Islet of Langerhans (tissue), 1 donor: ENCODE measurements at regions not wholly inside any gene's neighbourhood (a gene's known extent, or its start where the extent isn't known, plus 50 kb on each side); places are given as distances from the start of the nearest gene placed in this dataset.

ENCODE experiments used
- FAIRE-seq: peaks from one replicate; lab custom pipeline; 2011; peaks lifted over from hg19 to GRCh38; lab: Jason Lieb, UNC

GRCh38 chr7:113456533-113456932 lies 338.2 kb upstream of the SMIM30 start:
- no peak for FAIRE-seq

- FAIRE-seq = no peak
These were observed 336.3 kb upstream of the SMIM30 start for GRCh38 chr7:113454597-113455169.

- FAIRE-seq = no peak
These were observed 333.9 kb upstream of the SMIM30 start for GRCh38 chr7:113452245-113452644.

- FAIRE-seq = no peak
These were observed 328.4 kb upstream of the SMIM30 start for GRCh38 chr7:113446791-113447190.

GRCh38 chr7:113446391-113446790 lies 328.0 kb upstream of the SMIM30 start:
- FAIRE-seq = no peak

- FAIRE-seq = no peak
These were observed 325.9 kb upstream of the SMIM30 start for GRCh38 chr7:113444261-113444660.

GRCh38 chr7:113440173-113440572 lies 321.8 kb upstream of the SMIM30 start:
- no peak for FAIRE-seq

GRCh38 chr7:113431406-113431805 lies 313.1 kb upstream of the SMIM30 start:
- no peak for FAIRE-seq

- FAIRE-seq = no peak
These were observed 305.9 kb upstream of the SMIM30 start for GRCh38 chr7:113424185-113424817.

GRCh38 chr7:113421696-113422330 lies 303.5 kb upstream of the SMIM30 start:
- FAIRE-seq = peak; percentile 79

GRCh38 chr7:113414401-113415035 lies 296.2 kb upstream of the SMIM30 start:
- no peak for FAIRE-seq

GRCh38 chr7:113412410-113412809 lies 294.1 kb upstream of the SMIM30 start:
- no peak for FAIRE-seq

- FAIRE-seq = no peak
These were observed 292.4 kb upstream of the SMIM30 start for GRCh38 chr7:113410796-113411195.

GRCh38 chr7:113408999-113409398 lies 290.6 kb upstream of the SMIM30 start:
- FAIRE-seq = no peak

- no peak for FAIRE-seq
These were observed 287.1 kb upstream of the SMIM30 start for GRCh38 chr7:113405296-113406056.

GRCh38 chr7:113404245-113404644 lies 285.9 kb upstream of the SMIM30 start:
- FAIRE-seq = no peak

GRCh38 chr7:113402482-113402881 lies 284.1 kb upstream of the SMIM30 start:
- no peak for FAIRE-seq

- FAIRE-seq = no peak
These were observed 283.7 kb upstream of the SMIM30 start for GRCh38 chr7:113402005-113402404.

- no peak for FAIRE-seq
These were observed 276.5 kb upstream of the SMIM30 start for GRCh38 chr7:113394856-113395255.

- FAIRE-seq = no peak
These were observed 274.6 kb upstream of the SMIM30 start for GRCh38 chr7:113392841-113393540.

- FAIRE-seq = no peak
These were observed 274.1 kb upstream of the SMIM30 start for GRCh38 chr7:113392421-113392820.

- FAIRE-seq = no peak
These were observed 270.8 kb upstream of the SMIM30 start for GRCh38 chr7:113389112-113389646.
